ENCODE measurements at regions not wholly inside any gene's neighbourhood (a gene's known extent, or its start where the extent isn't known, plus 50 kb on each side); places are given as distances from the start of the nearest gene placed in this dataset.

DNA sequence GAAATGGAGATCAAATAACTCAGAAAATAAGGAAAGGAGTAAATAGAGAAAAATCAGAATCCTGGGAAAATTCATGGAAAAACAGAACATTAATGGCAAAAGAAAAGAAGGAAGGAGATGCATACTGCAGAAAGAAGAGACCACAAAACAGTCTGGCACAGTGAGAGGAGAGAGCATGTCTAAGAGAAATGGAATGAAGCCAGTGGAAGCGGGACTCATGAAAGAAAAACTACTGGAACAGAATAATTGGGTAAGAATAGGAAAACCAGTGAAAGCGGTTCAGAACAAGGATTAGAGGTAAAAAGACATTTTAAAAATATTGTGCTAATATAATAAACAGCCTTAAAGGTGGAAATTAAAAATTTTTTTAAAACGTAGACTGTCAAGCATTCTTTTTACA, 93.6 kb upstream of the GREM2 start:
- no peak for TF ChIP-seq CTCF (IDR thresholded peaks at IDR 0.05)
- TF ChIP-seq POLR2A (IDR thresholded peaks at IDR 0.05), result no peak
- no peak for DNase-seq
- Histone ChIP-seq H3K4me3 (no peak overlapping the region), H3K27ac (no peak overlapping the region), H3K27me3 (no peaks in the 10 kb centered on the region), H3K4me1 (no peaks in the 10 kb centered on the region), H3K36me3 (ENCODE audit: low read depth, missing control alignments) (no peaks in the 10 kb centered on the region), H3K9me3 (no peaks in the 10 kb centered on the region)
- 66 to 78% methylated on average over 3 of the region's 3 CpGs for WGBS, 2 donors
- intact Hi-C loops (cut with DNase I; ENCODE audit: low total_unique reads), result no loop called here

GRCh38 chr1:240701412-240701811, 89.5 kb upstream of the GREM2 start:
- WGBS, 2 donors, result 86 to 91% methylated on average over 5 of the region's 5 CpGs
- TF ChIP-seq POLR2A (IDR thresholded peaks at IDR 0.05), result no peak
- no peak for TF ChIP-seq CTCF (IDR thresholded peaks at IDR 0.05)
- Histone ChIP-seq H3K4me3 (no peak overlapping the region), H3K36me3 (ENCODE audit: low read depth, missing control alignments) (no peaks in the 10 kb centered on the region), H3K27me3 (no peaks in the 10 kb centered on the region), H3K4me1 (no peaks in the 10 kb centered on the region), H3K9me3 (no peaks in the 10 kb centered on the region), H3K27ac (no peak overlapping the region)
- no peak for DNase-seq
- intact Hi-C loops (cut with DNase I; ENCODE audit: low total_unique reads), result no loop called here

DNA sequence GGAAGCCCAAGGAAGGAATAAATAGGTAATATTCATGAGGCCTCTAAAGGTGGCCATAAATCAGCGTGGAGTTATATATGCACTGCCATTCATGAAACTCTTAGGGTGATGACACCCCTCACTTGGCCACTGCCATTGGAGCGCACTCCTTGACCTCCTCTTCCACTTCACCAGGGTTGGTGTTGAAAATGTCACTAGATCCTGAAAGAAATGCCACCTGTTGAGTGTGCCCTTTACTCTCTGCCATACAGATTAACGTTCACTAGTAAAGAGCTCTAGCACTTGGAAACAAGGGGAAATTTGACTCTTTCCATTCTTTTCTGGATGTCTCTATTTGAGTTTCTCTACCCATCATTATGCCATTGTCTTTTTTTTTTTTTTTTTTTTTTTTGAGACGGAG, 83.5 kb upstream of the GREM2 start:
- DNase-seq, result no peak
- 81 to 87% methylated on average over 4 of the region's 4 CpGs for WGBS, 2 donors
- intact Hi-C loops (cut with DNase I; ENCODE audit: low total_unique reads), result no loop called here
- Histone ChIP-seq H3K4me3 (no peak overlapping the region), H3K27me3 (no peaks in the 10 kb centered on the region), H3K36me3 (ENCODE audit: low read depth, missing control alignments) (no peaks in the 10 kb centered on the region), H3K9me3 (no peaks in the 10 kb centered on the region), H3K27ac (no peak overlapping the region), H3K4me1 (no peaks in the 10 kb centered on the region)
- TF ChIP-seq POLR2A (IDR thresholded peaks at IDR 0.05), result no peak
- TF ChIP-seq CTCF (IDR thresholded peaks at IDR 0.05), result no peak

DNA sequence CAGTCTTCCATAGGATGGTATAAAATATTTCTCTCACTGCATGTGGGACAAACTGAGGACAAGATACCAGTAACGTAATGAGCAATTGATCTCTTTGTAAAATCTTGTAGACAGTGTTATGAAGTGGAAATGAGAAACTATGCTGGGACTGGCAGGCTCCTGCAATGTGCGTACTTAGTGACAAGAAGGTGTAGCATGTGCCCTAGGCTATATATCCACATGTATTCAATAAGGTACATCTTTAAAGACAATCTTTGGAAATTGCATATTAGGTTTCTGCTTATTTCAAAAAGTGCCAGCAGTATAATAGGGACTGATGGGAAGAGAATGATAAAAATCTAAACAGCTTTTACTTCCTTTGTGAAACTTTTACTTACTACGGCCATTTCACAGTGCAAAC, 81.9 kb upstream of the GREM2 start:
- Histone ChIP-seq H3K27me3 (no peaks in the 10 kb centered on the region), H3K9me3 (no peaks in the 10 kb centered on the region), H3K4me3 (no peak overlapping the region), H3K4me1 (no peaks in the 10 kb centered on the region), H3K27ac (no peak overlapping the region), H3K36me3 (ENCODE audit: low read depth, missing control alignments) (no peaks in the 10 kb centered on the region)
- no peak for TF ChIP-seq CTCF (IDR thresholded peaks at IDR 0.05)
- TF ChIP-seq POLR2A (IDR thresholded peaks at IDR 0.05), result no peak
- WGBS, 2 donors, result 73 to 78% methylated on average over 3 of the region's 3 CpGs
- intact Hi-C loops (cut with DNase I; ENCODE audit: low total_unique reads), result loop anchor here (5.0 kb wide), 1 partner anchor 502 kb away; no protein-coding TSS in a partner anchor
- no peak for DNase-seq

DNA sequence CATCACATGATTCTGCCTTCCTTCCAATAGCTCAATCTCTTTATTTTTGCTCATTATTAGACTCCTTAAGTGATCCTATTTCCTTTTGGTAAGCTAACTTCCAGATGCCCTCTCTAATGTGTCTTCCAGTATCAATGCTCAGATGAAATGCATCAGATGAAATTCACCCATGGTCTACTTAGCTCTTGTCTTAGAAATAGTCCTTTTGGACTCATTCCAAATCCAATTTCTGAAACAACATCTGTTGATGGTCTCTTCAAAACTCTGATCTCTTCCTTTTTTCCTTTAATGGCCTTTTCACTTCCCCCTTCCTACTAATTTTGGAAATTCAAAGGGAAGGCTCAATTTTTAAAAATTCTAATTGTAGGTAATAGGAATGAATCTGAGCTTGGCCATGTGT, 81.1 kb upstream of the GREM2 start:
- H3K4me3 ChIP-seq, result no peak overlapping the region
- no peaks in the 10 kb centered on the region for H3K4me1 ChIP-seq
- TF ChIP-seq CTCF (IDR thresholded peaks at IDR 0.05) (no peak), POLR2A (IDR thresholded peaks at IDR 0.05) (no peak)
- no peak for DNase-seq
- intact Hi-C loops (cut with DNase I; ENCODE audit: low total_unique reads), result loop anchor here (5.0 kb wide), 1 partner anchor 501 kb away; no protein-coding TSS in a partner anchor
- H3K36me3 ChIP-seq (ENCODE audit: low read depth, missing control alignments), result no peaks in the 10 kb centered on the region
- no peak overlapping the region for H3K27ac ChIP-seq
- no peaks in the 10 kb centered on the region for H3K27me3 ChIP-seq
- H3K9me3 ChIP-seq, result no peaks in the 10 kb centered on the region

All from testis (tissue), 2 donors.